ENCODE measurements at regions not wholly inside any gene's neighbourhood (a gene's known extent, or its start where the extent isn't known, plus 50 kb on each side); places are given as distances from the start of the nearest gene placed in this dataset.

GRCh38 chr6:167538746-167539145 lies 213.9 kb downstream of the TTLL2 start:
- POLR2A ChIA-PET: no interaction called here
- no peak overlapping the region for H2AFZ ChIP-seq (ENCODE audit: low read depth, low read length, poor library complexity, severe bottlenecking)
- no peaks in the 10 kb centered on the region for H3K79me2 ChIP-seq (ENCODE audit: insufficient read depth, low read length)
- no peak overlapping the region for H3K9ac ChIP-seq (ENCODE audit: low read length)
- no peaks in the 10 kb centered on the region for H3K36me3 ChIP-seq (ENCODE audit: control insufficient read depth in 1 of 2, insufficient read depth in 2 of 2, low read length in 2 of 2)
- intact Hi-C loops (cut with micrococcal nuclease): no loop called here
- H3K27ac ChIP-seq (ENCODE audit: low read depth, low read length): no peak overlapping the region
- H3K4me1 ChIP-seq (ENCODE audit: control insufficient read depth in 1 of 2, insufficient read depth in 2 of 2, low read length in 2 of 2): no peaks in the 10 kb centered on the region
- CTCF ChIA-PET: no interaction called here
- DNase-seq (ENCODE audit: low read depth, low spot score) (no peak), ATAC-seq (no peak)
- TF ChIP-seq SIN3A (IDR thresholded peaks at IDR 0.05; ENCODE audit: low read depth): no peak
- no TSS peak for BruUV-seq (replicated peaks)
- H4K20me1 ChIP-seq (ENCODE audit: insufficient read depth): no peaks in the 10 kb centered on the region
- RAD21 ChIA-PET (ENCODE audit: low non-redundant PET in 1 of 2, low total read pairs in 2 of 2, uncharacterized antibody in 2 of 2, unreplicated experiment in 2 of 2): interaction anchor here in 1 of 2 experiments (0.7 kb wide), 1 partner anchor 16 kb away, joined by 3 read pairs; no protein-coding TSS in a partner anchor
- H3K9me3 ChIP-seq (ENCODE audit: control insufficient read depth in 1 of 2, insufficient read depth in 1 of 2, low read depth in 1 of 2, low read length in 2 of 2): no peaks in the 10 kb centered on the region
- H3K9me2 ChIP-seq (ENCODE audit: insufficient read depth): no peaks in the 10 kb centered on the region
- H3K4me3 ChIP-seq (replicated peaks in 1 of 2; ENCODE audit: low read depth in 1 of 2, low read length in 2 of 2): no peak overlapping the region
- H3K27me3 ChIP-seq (ENCODE audit: insufficient read depth, low read length): no peaks in the 10 kb centered on the region
- no peak overlapping the region for H3K4me2 ChIP-seq (ENCODE audit: low read length)

- Histone ChIP-seq H3K27ac (ENCODE audit: low read depth, low read length) (no peak overlapping the region), H3K4me3 (replicated peaks in 1 of 2; ENCODE audit: low read depth in 1 of 2, low read length in 2 of 2) (no peak overlapping the region), H4K20me1 (ENCODE audit: insufficient read depth) (no peaks in the 10 kb centered on the region), H3K4me2 (ENCODE audit: low read length) (no peak overlapping the region), H3K9me2 (ENCODE audit: insufficient read depth) (no peaks in the 10 kb centered on the region), H3K9me3 (ENCODE audit: control insufficient read depth in 1 of 2, insufficient read depth in 1 of 2, low read depth in 1 of 2, low read length in 2 of 2) (no peaks in the 10 kb centered on the region), H3K36me3 (ENCODE audit: control insufficient read depth in 1 of 2, insufficient read depth in 2 of 2, low read length in 2 of 2) (no peaks in the 10 kb centered on the region), H3K27me3 (ENCODE audit: insufficient read depth, low read length) (no peaks in the 10 kb centered on the region), H3K9ac (ENCODE audit: low read length) (no peak overlapping the region), H2AFZ (ENCODE audit: low read depth, low read length, poor library complexity, severe bottlenecking) (no peak overlapping the region), H3K79me2 (ENCODE audit: insufficient read depth, low read length) (no peaks in the 10 kb centered on the region), H3K4me1 (ENCODE audit: control insufficient read depth in 1 of 2, insufficient read depth in 2 of 2, low read length in 2 of 2) (no peaks in the 10 kb centered on the region)
- intact Hi-C loops (cut with micrococcal nuclease): no loop called here
- DNase-seq (ENCODE audit: low read depth, low spot score): no peak
- TF ChIP-seq POLR2A (IDR thresholded peaks at IDR 0.05; ENCODE audit: borderline replicate concordance, extremely low read depth, insufficient read depth, insufficient read length): no peak
- no peak for TF ChIP-seq YY1 (IDR thresholded peaks at IDR 0.05; ENCODE audit: extremely low read depth, insufficient replicate concordance, low read depth, low read length)
- TF ChIP-seq ZNF274 (IDR thresholded peaks at IDR 0.05; ENCODE audit: low read depth, low read length): no peak
- RAD21 ChIA-PET (ENCODE audit: low non-redundant PET in 1 of 2, low total read pairs in 2 of 2, uncharacterized antibody in 2 of 2, unreplicated experiment in 2 of 2): no interaction called here
- CTCF ChIA-PET: no interaction called here
- no TSS peak for BruUV-seq (replicated peaks)
- no peak for ATAC-seq
- POLR2A ChIA-PET: no interaction called here
Measured at GRCh38 chr6:167540796-167541195, 215.9 kb downstream of the TTLL2 start.

- no peak overlapping the region for H3K27ac ChIP-seq (ENCODE audit: low read depth, low read length)
- CTCF ChIA-PET: no interaction called here
- no peak overlapping the region for H3K4me3 ChIP-seq (replicated peaks in 1 of 2; ENCODE audit: low read depth in 1 of 2, low read length in 2 of 2)
- H2AFZ ChIP-seq (ENCODE audit: low read depth, low read length, poor library complexity, severe bottlenecking): no peak overlapping the region
- no peaks in the 10 kb centered on the region for H4K20me1 ChIP-seq (ENCODE audit: insufficient read depth)
- RAD21 ChIA-PET (ENCODE audit: low non-redundant PET in 1 of 2, low total read pairs in 2 of 2, uncharacterized antibody in 2 of 2, unreplicated experiment in 2 of 2): no interaction called here
- H3K4me2 ChIP-seq (ENCODE audit: low read length): no peak overlapping the region
- no peak overlapping the region for H3K9ac ChIP-seq (ENCODE audit: low read length)
- ATAC-seq (no peak), DNase-seq (ENCODE audit: low read depth, low spot score) (no peak)
- no TSS peak for BruUV-seq (replicated peaks)
- POLR2A ChIA-PET: no interaction called here
- no peaks in the 10 kb centered on the region for H3K36me3 ChIP-seq (ENCODE audit: control insufficient read depth in 1 of 2, insufficient read depth in 2 of 2, low read length in 2 of 2)
- intact Hi-C loops (cut with micrococcal nuclease): no loop called here
- no peaks in the 10 kb centered on the region for H3K9me3 ChIP-seq (ENCODE audit: control insufficient read depth in 1 of 2, insufficient read depth in 1 of 2, low read depth in 1 of 2, low read length in 2 of 2)
- H3K79me2 ChIP-seq (ENCODE audit: insufficient read depth, low read length): no peaks in the 10 kb centered on the region
- no peaks in the 10 kb centered on the region for H3K27me3 ChIP-seq (ENCODE audit: insufficient read depth, low read length)
- H3K4me1 ChIP-seq (ENCODE audit: control insufficient read depth in 1 of 2, insufficient read depth in 2 of 2, low read length in 2 of 2): no peaks in the 10 kb centered on the region
- H3K9me2 ChIP-seq (ENCODE audit: insufficient read depth): no peaks in the 10 kb centered on the region
- TF ChIP-seq ZBTB33 (IDR thresholded peaks at IDR 0.05; ENCODE audit: extremely low read depth, insufficient replicate concordance, low read length) (no peak), REST (IDR thresholded peaks at IDR 0.05; ENCODE audit: low read depth) (no peak), ZFX (IDR thresholded peaks at IDR 0.05) (no peak)
Measured at GRCh38 chr6:167541544-167541943, 216.7 kb downstream of the TTLL2 start.

Measured in HCT116 (cell line).